ENCODE measurements at regions not wholly inside any gene's neighbourhood (a gene's known extent, or its start where the extent isn't known, plus 50 kb on each side); places are given as distances from the start of the nearest gene placed in this dataset.

- TF ChIP-seq EZH2 (IDR thresholded peaks at IDR 0.05; ENCODE audit: low read depth, unreplicated experiment) (no peak), STAT1 (IDR thresholded peaks at IDR 0.05; ENCODE audit: unreplicated experiment) (no peak), ZNF331 (CRISPR knock-in tag; IDR thresholded peaks at IDR 0.05; ENCODE audit: low read depth) (no peak), NANOG (IDR thresholded peaks at IDR 0.05; ENCODE audit: borderline replicate concordance) (no peak), JUNB (IDR thresholded peaks at IDR 0.05; ENCODE audit: unreplicated experiment) (no peak), CREB1 (CRISPR knock-in tag; IDR thresholded peaks at IDR 0.05; ENCODE audit: low read depth) (no peak)
- TF ChIP-seq, protein P1, sequence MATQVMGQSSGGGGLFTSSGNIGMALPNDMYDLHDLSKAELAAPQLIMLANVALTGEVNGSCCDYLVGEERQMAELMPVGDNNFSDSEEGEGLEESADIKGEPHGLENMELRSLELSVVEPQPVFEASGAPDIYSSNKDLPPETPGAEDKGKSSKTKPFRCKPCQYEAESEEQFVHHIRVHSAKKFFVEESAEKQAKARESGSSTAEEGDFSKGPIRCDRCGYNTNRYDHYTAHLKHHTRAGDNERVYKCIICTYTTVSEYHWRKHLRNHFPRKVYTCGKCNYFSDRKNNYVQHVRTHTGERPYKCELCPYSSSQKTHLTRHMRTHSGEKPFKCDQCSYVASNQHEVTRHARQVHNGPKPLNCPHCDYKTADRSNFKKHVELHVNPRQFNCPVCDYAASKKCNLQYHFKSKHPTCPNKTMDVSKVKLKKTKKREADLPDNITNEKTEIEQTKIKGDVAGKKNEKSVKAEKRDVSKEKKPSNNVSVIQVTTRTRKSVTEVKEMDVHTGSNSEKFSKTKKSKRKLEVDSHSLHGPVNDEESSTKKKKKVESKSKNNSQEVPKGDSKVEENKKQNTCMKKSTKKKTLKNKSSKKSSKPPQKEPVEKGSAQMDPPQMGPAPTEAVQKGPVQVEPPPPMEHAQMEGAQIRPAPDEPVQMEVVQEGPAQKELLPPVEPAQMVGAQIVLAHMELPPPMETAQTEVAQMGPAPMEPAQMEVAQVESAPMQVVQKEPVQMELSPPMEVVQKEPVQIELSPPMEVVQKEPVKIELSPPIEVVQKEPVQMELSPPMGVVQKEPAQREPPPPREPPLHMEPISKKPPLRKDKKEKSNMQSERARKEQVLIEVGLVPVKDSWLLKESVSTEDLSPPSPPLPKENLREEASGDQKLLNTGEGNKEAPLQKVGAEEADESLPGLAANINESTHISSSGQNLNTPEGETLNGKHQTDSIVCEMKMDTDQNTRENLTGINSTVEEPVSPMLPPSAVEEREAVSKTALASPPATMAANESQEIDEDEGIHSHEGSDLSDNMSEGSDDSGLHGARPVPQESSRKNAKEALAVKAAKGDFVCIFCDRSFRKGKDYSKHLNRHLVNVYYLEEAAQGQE (IDR thresholded peaks at IDR 0.05; ENCODE audit: unreplicated experiment): no peak
- TF ChIP-seq, protein P2, sequence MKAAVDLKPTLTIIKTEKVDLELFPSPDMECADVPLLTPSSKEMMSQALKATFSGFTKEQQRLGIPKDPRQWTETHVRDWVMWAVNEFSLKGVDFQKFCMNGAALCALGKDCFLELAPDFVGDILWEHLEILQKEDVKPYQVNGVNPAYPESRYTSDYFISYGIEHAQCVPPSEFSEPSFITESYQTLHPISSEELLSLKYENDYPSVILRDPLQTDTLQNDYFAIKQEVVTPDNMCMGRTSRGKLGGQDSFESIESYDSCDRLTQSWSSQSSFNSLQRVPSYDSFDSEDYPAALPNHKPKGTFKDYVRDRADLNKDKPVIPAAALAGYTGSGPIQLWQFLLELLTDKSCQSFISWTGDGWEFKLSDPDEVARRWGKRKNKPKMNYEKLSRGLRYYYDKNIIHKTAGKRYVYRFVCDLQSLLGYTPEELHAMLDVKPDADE (IDR thresholded peaks at IDR 0.05): no peak
Measured at GRCh38 chr4:27592738-27593137, 732.1 kb downstream of the STIM2 start (continued).

DNA sequence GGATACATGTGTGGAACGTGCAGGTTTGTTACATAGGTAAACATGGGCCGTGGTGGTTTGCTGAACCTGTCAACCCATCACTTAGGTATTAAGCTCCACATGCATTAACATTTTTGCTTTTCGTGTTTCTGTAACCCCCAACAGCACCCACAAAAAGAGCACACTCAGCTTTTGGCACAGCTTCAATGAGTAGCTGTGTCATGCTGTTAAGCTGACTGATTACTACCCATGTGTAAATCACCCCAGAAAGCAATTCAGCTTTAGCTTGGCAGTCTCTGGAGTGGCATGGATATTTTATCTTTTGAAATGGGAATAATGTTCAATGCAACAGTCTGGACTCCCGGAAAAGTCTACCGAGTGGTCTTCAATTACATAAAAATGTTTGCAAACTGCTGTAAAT is 734.3 kb downstream of the STIM2 start:
- no peak overlapping the region for H3K27ac Mint-ChIP-seq
- H3K36me3 Mint-ChIP-seq (ENCODE audit: low read depth): no peaks in the 10 kb centered on the region
- Histone ChIP-seq H4K20me1 (replicated peaks; ENCODE audit: insufficient read depth) (no peaks in the 10 kb centered on the region), H3K4me1 (ENCODE audit: insufficient read depth) (no peaks in the 10 kb centered on the region), H3F3A (replicated peaks; ENCODE audit: low read depth) (no peaks in the 10 kb centered on the region), H3K79me2 (replicated peaks; ENCODE audit: insufficient read depth) (no peaks in the 10 kb centered on the region), H3K27me3 (ENCODE audit: insufficient read depth) (no peaks in the 10 kb centered on the region), H3K9me2 (ENCODE audit: insufficient read depth) (no peaks in the 10 kb centered on the region), H3K36me3 (ENCODE audit: insufficient read depth) (no peaks in the 10 kb centered on the region), H3K4me2 (no peak overlapping the region), H3K4me3 (no peak overlapping the region), H3K27ac (ENCODE audit: low read depth) (no peak overlapping the region), H2AFZ (no peak overlapping the region)
- H3K9me3 Mint-ChIP-seq: no peaks in the 10 kb centered on the region
- H3K4me1 Mint-ChIP-seq: no peaks in the 10 kb centered on the region
- ATAC-seq (no peak), DNase-seq (ENCODE audit: low spot score) (no peak)
- peaks cover 1% of the 10 kb centered on the region for H3K27me3 Mint-ChIP-seq (ENCODE audit: insufficient read depth, low read depth, poor library complexity)
- H3K4me3 Mint-ChIP-seq: no peak overlapping the region
- TF ChIP-seq STAT1 (IDR thresholded peaks at IDR 0.05; ENCODE audit: unreplicated experiment): no peak
- TF ChIP-seq JUNB (IDR thresholded peaks at IDR 0.05; ENCODE audit: unreplicated experiment): no peak
- no peak for TF ChIP-seq ZNF331 (CRISPR knock-in tag; IDR thresholded peaks at IDR 0.05; ENCODE audit: low read depth)
- TF ChIP-seq EZH2 (IDR thresholded peaks at IDR 0.05; ENCODE audit: low read depth, unreplicated experiment): no peak
- TF ChIP-seq, protein P2 (IDR thresholded peaks at IDR 0.05): no peak
- TF ChIP-seq POLR2AphosphoS5 (IDR thresholded peaks at IDR 0.05; ENCODE audit: low read depth): no peak
- TF ChIP-seq CREB1 (CRISPR knock-in tag; IDR thresholded peaks at IDR 0.05; ENCODE audit: low read depth): no peak
- TF ChIP-seq ZNF462 (CRISPR knock-in tag; IDR thresholded peaks at IDR 0.05): no peak
